ENCODE measurements at regions not wholly inside any gene's neighbourhood (a gene's known extent, or its start where the extent isn't known, plus 50 kb on each side); places are given as distances from the start of the nearest gene placed in this dataset.
A peak's percentile ranks its signal among the peaks of the same experiment; 100 is the strongest.
"Not testable (repeated sequence)": the region's sequence is repeated elsewhere in the genome, so short reads cannot be mapped to it uniquely, and the experiment has no call there.

DNA sequence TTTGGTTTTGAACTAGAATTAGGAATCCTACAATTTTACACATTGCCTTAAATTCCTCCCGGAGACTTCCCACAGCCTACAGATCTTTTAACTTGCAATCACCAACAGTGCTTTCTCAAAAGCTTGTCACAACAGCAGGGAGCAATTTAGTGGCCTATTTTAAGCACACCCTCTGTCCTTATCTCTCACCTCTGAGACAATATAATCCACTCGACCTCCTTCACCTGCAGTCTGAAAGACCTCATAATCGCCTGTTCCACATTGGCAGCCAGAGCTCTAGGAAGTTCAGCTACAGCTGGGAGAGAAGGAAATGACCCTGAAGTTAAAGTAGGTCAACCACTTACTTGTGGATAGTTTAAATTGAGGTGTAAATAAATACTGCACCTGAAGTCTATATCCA is 249.7 kb upstream of the DLGAP1 start:
- in situ Hi-C loops (cut with HindIII; ENCODE audit: low sequenced_read_pairs): no loop called here
- DNase-seq (ENCODE audit: low spot score): no peak

DNA sequence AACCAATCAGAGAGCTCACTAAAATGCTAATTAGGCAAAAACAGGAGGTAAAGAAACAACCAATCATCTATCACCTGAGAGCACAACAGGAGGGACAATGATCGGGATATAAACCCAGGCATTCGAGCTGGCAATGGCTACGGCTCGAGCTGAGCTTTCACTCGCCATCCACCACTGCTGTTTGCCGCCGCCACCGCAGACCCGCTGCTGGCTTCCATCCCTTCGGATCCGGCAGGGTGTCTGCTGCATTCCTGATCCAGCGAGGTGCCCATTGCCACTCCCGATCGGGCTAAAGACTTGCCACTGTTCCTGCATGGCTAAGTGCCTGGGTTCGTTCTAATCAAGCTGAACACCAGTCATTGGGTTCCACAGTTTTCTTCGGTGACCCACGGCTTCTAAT is 236.7 kb upstream of the DLGAP1 start:
- DNase-seq (ENCODE audit: low spot score): no peak
- in situ Hi-C loops (cut with HindIII; ENCODE audit: low sequenced_read_pairs): no loop called here

DNA sequence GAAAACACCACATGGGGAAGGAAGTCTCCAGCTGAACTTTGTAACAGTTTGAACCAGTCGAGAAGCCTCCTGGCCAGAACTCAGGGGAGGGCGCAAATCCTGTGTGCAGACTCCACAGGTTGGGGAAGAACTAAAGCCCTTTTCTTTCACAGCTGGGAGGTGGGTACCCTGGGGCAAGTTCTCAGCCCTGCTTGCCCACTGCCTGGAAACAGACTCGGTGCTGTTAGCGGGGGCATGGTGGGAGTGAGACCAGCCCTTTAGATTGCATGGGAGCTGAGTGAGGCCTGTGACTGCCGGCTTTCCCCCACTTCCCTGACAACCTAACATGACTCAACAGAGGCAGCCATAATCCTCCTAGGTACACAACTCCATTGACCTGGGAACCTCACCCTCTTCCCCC is 223.6 kb upstream of the DLGAP1 start:
- in situ Hi-C loops (cut with HindIII; ENCODE audit: low sequenced_read_pairs); DNase-seq (ENCODE audit: low spot score): not testable (repeated sequence)

GRCh38 chr18:4677006-4677405 is 221.9 kb upstream of the DLGAP1 start:
- DNase-seq (ENCODE audit: low spot score): no peak
- in situ Hi-C loops (cut with HindIII; ENCODE audit: low sequenced_read_pairs): no loop called here

GRCh38 chr18:4672162-4672561 is 217.1 kb upstream of the DLGAP1 start:
- in situ Hi-C loops (cut with HindIII; ENCODE audit: low sequenced_read_pairs): no loop called here
- DNase-seq (ENCODE audit: low spot score): no peak

DNA sequence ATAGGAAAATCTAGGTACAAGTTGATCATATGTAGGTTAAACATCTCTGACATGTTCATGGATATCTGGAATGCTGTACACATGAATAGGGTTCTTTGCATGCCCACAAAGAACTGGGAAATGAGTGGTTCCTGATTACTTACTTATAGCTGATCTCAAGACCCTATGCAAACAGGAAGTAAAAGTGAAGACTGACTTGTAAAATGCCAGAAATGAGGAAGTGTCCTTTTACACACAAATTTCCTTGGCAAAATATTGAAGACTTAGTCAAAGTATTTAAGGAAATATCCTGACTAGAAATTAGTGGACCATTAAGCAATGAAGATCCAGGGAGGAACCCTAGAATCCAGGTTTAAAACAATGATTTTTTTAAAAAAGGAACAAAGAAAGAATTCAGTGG is 203.7 kb upstream of the DLGAP1 start:
- in situ Hi-C loops (cut with HindIII; ENCODE audit: low sequenced_read_pairs): no loop called here
- no peak for DNase-seq (ENCODE audit: low spot score)

DNA sequence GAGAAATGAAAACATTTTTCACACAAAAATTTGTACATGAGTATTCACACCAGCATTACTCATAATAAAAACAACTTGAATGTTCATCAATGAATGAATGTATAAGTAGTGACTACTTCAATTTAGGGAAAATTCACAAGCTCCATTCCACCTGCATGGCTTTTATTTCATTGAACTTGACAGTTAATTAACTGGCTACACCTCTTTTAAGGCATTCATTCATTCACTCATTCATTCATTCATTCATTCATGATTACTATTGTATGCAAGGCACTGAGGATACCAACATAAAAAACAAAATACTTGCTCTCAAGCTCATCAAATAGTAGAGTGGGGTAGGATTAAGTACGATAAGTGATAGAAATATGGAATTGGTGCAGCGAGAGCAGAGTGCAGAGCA is 198.3 kb upstream of the DLGAP1 start:
- in situ Hi-C loops (cut with HindIII; ENCODE audit: low sequenced_read_pairs): no loop called here
- DNase-seq (ENCODE audit: low spot score): no peak

DNA sequence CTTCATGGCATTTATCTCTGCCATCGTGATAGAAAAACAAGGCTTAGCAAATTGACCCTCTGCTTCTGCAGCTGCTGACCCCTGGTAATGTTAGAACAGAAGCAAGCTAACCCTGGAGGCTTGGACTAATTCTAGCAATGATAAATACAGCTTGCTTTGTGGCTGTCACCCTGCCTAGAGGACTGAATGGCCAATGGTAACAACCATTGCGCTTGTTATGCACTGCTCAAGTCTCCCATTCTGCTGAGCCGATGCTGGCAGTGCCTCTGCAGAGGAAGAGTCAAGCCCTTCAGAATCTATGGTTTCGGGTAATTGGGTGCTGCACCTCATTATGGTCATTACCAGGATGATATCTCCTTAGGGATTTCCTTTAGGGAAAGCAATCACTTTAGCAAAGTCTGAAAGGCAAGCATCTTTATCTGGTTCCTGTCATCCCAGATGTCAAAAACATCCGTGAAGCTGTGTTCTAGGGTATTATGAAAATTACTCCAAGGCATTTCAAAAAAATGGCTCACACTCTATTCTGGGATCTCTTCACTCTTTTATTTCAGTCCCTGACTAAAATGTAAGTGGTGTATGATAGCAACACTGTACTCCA is 186.8 kb upstream of the DLGAP1 start:
- no peak for DNase-seq (ENCODE audit: low spot score)
- in situ Hi-C loops (cut with HindIII; ENCODE audit: low sequenced_read_pairs): no loop called here

DNA sequence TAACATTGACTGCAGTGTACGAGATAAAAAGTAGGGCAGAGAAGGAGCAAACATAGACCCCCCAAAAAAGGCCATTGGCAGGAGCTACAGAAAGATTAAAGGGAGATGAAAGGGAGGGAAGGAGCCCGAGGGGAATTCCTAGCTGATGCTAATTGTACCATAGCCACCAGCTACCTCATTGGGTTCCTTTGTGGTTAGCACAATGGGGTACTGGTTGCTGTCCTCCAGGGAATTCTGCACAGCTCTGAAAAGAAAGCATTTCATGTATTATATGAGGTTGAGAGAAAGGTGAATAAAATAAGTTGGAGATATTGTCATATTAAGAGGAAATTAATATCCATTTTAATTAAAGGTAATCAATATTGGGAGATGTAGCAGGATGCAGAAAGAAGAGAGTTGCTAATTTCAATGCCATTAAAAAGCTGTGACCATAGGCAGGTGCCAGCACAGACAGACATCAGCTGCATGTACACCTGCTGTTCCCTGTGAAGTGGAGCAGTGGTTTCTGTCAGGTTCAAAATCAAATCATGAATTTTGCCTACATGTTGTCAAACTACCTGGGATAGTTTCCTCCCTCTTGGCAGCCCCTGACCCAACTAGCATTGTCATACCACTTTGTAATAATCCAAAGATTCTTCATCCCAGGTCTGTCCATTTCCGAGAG is 185.4 kb upstream of the DLGAP1 start:
- no peak for DNase-seq (ENCODE audit: low spot score)

GRCh38 chr18:4639628-4640310 is 184.7 kb upstream of the DLGAP1 start:
- DNase-seq (ENCODE audit: low spot score): no peak
- in situ Hi-C loops (cut with HindIII; ENCODE audit: low sequenced_read_pairs): no loop called here

More for the DNA sequence above, 185.4 kb upstream of the DLGAP1 start:
- in situ Hi-C loops (cut with HindIII; ENCODE audit: low sequenced_read_pairs): no loop called here

DNA sequence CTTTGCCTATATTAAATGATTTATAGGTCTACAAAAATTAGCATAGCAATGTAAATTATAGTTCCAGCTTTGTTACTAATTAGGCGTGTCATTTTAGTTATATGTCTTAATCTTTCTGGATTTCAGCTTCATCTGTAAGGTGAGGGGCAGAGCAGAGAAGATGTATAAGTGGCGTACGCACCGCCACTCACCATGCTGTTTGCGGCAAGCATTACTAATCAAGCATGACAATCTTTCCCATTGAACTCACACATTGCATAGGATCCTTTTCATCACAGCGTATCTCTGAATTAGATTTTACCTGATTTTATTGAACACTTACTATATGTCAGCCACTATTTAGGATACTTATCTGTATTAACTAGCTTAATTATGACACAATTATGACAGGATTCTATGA is 183.6 kb upstream of the DLGAP1 start:
- DNase-seq (ENCODE audit: low spot score): no peak
- in situ Hi-C loops (cut with HindIII; ENCODE audit: low sequenced_read_pairs): no loop called here

GRCh38 chr18:4637876-4638275 is 182.8 kb upstream of the DLGAP1 start:
- in situ Hi-C loops (cut with HindIII; ENCODE audit: low sequenced_read_pairs): no loop called here
- DNase-seq (ENCODE audit: low spot score): peak; percentile 4

- in situ Hi-C loops (cut with HindIII; ENCODE audit: low sequenced_read_pairs): no loop called here
- peak; percentile 15 for DNase-seq (ENCODE audit: low spot score)
These were observed 181.9 kb upstream of the DLGAP1 start for GRCh38 chr18:4636967-4637366.

DNA sequence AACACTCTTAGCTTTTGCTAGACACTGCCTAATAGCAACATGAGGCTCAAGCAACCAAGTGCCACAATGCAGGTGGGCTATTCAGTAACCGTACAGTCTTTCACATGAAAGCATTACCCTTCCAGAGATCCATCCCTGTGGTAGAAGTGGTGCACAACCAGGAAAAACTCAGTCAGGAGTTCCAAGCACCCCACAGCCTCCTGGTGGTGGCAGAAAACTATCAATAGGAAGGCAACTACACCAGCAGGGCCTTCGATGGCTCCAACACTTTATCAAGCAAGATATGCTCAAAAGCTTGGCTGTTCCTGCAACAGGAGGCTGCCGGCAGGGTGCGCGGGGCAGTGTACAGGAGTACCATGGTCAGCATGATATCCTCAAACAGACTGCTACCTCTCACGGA is 176.1 kb upstream of the DLGAP1 start:
- in situ Hi-C loops (cut with HindIII; ENCODE audit: low sequenced_read_pairs): no loop called here
- no peak for DNase-seq (ENCODE audit: low spot score)

DNA sequence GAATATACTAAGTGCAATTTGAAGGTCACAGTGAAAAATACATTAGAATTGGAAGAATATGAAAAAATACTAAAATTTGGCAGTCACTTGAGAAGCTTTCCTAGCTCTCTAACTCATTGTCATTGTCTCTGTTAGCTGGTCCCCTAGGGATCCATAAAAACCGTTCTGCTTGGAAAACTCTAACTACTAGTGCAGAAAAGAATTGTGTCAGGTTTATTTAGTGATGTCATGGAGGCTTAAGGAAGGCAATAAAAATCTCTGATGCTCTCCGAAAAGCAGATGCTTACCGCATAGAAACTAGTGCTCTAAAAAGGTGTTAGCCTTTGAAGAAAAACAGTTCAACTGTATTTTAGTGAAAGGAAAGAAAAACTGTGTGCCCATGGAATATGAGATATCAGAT is 150.1 kb upstream of the DLGAP1 start:
- in situ Hi-C loops (cut with HindIII; ENCODE audit: low sequenced_read_pairs): no loop called here

DNA sequence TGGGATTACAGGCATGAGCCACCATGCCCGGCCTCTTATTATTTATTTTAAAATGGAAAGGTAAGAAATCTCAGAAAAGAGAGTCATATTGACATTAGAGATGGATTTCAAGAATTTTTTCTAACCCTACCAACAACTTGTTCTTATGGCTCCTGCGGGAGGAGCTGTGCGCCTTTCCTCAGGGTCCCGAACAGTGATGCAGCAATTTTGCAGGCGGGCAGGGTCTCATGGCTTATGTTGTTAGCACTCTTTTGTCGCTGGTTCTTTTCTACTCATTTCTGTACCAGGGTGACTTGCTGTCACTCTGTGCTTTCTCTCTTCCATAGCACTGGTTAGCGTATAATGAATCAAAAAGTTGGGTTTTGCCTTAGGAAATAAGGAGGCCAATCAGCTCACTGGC is 148.8 kb upstream of the DLGAP1 start:
- DNase-seq (ENCODE audit: low spot score): no peak
- in situ Hi-C loops (cut with HindIII; ENCODE audit: low sequenced_read_pairs): no loop called here

More for the DNA sequence above, 150.1 kb upstream of the DLGAP1 start:
- DNase-seq (ENCODE audit: low spot score): no peak

GRCh38 chr18:4599312-4599711 is 144.2 kb upstream of the DLGAP1 start:
- DNase-seq (ENCODE audit: low spot score): no peak
- in situ Hi-C loops (cut with HindIII; ENCODE audit: low sequenced_read_pairs): no loop called here

DNA sequence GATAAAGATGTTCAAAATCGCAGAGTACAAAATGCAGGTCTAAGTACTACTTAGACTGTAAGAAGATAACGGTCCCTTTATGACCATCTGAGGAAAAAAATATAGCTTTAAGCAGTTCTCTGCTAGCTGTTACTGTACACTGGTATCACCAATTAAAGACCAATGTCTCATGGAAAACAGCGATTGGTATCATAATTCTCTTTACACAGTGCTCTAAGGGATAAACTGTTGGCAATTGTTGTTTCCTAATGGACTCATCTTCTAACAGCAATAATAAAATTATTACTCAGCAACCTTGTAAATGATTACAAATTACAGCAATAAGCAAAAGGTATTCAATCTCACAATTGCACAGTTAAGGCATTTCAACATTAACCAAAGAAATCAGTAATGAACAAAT is 142.2 kb upstream of the DLGAP1 start:
- DNase-seq (ENCODE audit: low spot score): no peak
- in situ Hi-C loops (cut with HindIII; ENCODE audit: low sequenced_read_pairs): no loop called here

DNA sequence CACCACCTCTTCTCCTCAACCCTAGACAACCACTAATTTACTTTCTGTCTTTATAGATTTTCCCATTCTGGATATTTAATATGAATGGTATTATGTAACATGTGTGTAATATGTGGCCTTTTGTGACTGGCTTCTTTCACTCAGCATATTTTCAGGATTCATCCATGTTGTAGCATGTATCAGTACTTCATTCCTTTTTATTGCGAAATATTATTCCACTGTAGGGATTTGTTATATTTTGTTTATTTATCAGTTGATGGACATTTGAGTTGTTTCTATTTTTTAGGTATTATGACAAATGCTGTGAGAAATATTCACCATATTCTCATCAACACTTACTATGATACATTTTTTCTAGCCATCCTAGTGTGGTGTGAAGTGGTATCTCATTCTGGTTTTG is 138.8 kb upstream of the DLGAP1 start:
- in situ Hi-C loops (cut with HindIII; ENCODE audit: low sequenced_read_pairs): no loop called here
- no peak for DNase-seq (ENCODE audit: low spot score)

DNA sequence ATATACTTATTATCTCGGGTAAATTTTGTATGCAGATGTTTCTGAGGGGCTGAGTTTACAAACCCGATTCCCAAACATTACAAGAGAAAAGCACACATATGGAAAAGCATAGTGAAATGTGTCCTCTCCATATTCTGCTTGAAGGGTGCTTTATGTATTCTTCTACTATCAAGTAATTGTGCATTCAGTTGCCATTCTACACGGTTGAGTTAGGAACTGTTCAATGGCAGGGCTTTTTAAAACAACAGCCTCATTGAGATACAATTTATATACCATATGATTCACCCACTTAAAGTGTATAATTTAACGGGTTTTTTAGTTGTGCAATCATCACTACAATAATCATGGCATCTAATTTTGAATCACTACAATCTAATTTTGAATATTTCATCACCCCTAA is 138.4 kb upstream of the DLGAP1 start:
- in situ Hi-C loops (cut with HindIII; ENCODE audit: low sequenced_read_pairs): no loop called here
- DNase-seq (ENCODE audit: low spot score): no peak
